H9 (cell line): ENCODE measurements at regions not wholly inside any gene's neighbourhood (a gene's known extent, or its start where the extent isn't known, plus 50 kb on each side); places are given as distances from the start of the nearest gene placed in this dataset.

Experiments used
- DNase-seq: peaks from one replicate; pipeline ENCODE4 v3.0.0-alpha.2; 2017
- H2AFZ ChIP-seq: one replicate; pipeline ENCODE4 v1.6.1; 2013; ENCODE audit warnings: mild to moderate bottlenecking, low read length, control low read depth, moderate library complexity
- H2AK5ac ChIP-seq: 2 replicates; pipeline ENCODE4 v1.6.1; 2013; ENCODE audit warnings: low read length, control low read depth, mixed read lengths; ENCODE audit not compliant: insufficient read length
- H2BK120ac ChIP-seq: one replicate; pipeline ENCODE4 v1.6.1; 2013; ENCODE audit warnings: low read depth, mild to moderate bottlenecking, low read length, control low read depth, inconsistent platforms; ENCODE audit not compliant: poor library complexity, severe bottlenecking
- H2BK12ac ChIP-seq: 2 replicates; pipeline ENCODE4 v1.6.1; 2013; ENCODE audit warnings: low read length, control low read depth, mixed read lengths, low read depth; ENCODE audit not compliant: insufficient read length
- H2BK15ac ChIP-seq: 2 replicates; pipeline ENCODE4 v1.6.1; 2013; ENCODE audit warnings: low read depth, low read length, control low read depth
- H2BK20ac ChIP-seq: one replicate; pipeline ENCODE4 v1.6.1; 2013; ENCODE audit warnings: low read depth, mild to moderate bottlenecking, low read length, control low read depth, inconsistent platforms; ENCODE audit not compliant: poor library complexity, severe bottlenecking
- H2BK5ac ChIP-seq: 2 replicates; pipeline ENCODE4 v1.6.1; 2013; ENCODE audit warnings: low read length, control low read depth, mixed read lengths; ENCODE audit not compliant: insufficient read length
- H3K14ac ChIP-seq: 2 replicates; pipeline ENCODE4 v1.6.1; 2013; ENCODE audit warnings: low read length, control low read depth; ENCODE audit not compliant: insufficient read depth
- H3K18ac ChIP-seq: 2 replicates; pipeline ENCODE4 v1.6.1; 2013; ENCODE audit warnings: low read depth, mild to moderate bottlenecking, mixed read lengths, low read length, control low read depth; ENCODE audit not compliant: insufficient read length
- H3K23ac ChIP-seq: 2 replicates; pipeline ENCODE4 v1.6.1; 2013; ENCODE audit warnings: low read length, control low read depth, mixed read lengths, low read depth; ENCODE audit not compliant: insufficient read length
- H3K23me2 ChIP-seq: 2 replicates; pipeline ENCODE4 v1.6.1; 2013; ENCODE audit warnings: low read depth, mild to moderate bottlenecking, mixed read lengths, low read length, control low read depth; ENCODE audit not compliant: insufficient read length, poor library complexity, severe bottlenecking
- H3K27ac ChIP-seq: 2 replicates; pipeline ENCODE4 v1.5.1; 2013; ENCODE audit warnings: low read length, control low read depth, mixed read lengths, low read depth; ENCODE audit not compliant: insufficient read length
- H3K27me3 ChIP-seq: 2 replicates; pipeline ENCODE4 v1.6.1; 2013; ENCODE audit warnings: low read length, control low read depth, inconsistent platforms; ENCODE audit not compliant: insufficient read depth
- H3K4ac ChIP-seq: 2 replicates; pipeline ENCODE4 v1.6.1; 2013; ENCODE audit warnings: low read depth, mild to moderate bottlenecking, control low read depth, inconsistent platforms, low read length, moderate library complexity
- H3K4me1 ChIP-seq: 2 replicates; pipeline ENCODE4 v1.6.1; 2013; ENCODE audit warnings: low read length, control low read depth, inconsistent platforms; ENCODE audit not compliant: insufficient read depth
- H3K4me2 ChIP-seq: 2 replicates; pipeline ENCODE4 v1.6.1; 2013; ENCODE audit warnings: low read length, control low read depth, mixed read lengths; ENCODE audit not compliant: insufficient read length, insufficient read depth
- H3K56ac ChIP-seq: 2 replicates; pipeline ENCODE4 v1.6.1; 2013; ENCODE audit warnings: low read depth, mild to moderate bottlenecking, mixed read lengths, low read length, control low read depth; ENCODE audit not compliant: insufficient read length
- H3K79me1 ChIP-seq: 2 replicates; pipeline ENCODE4 v1.6.1; 2013; ENCODE audit warnings: low read depth, mild to moderate bottlenecking, moderate library complexity, low read length, control low read depth, inconsistent platforms; ENCODE audit not compliant: insufficient read depth, poor library complexity, severe bottlenecking
- H3K79me2 ChIP-seq: 2 replicates; pipeline ENCODE4 v1.6.1; 2013; ENCODE audit warnings: low read length, control low read depth, inconsistent platforms; ENCODE audit not compliant: insufficient read depth
- H3K9ac ChIP-seq: 2 replicates; pipeline ENCODE4 v1.6.1; 2013; ENCODE audit warnings: low read length, control low read depth, mixed read lengths; ENCODE audit not compliant: insufficient read length; ENCODE audit errors: extremely low read depth
- H3K9me3 ChIP-seq: one replicate; pipeline ENCODE4 v1.6.1; 2013; ENCODE audit warnings: low read depth, low read length, inconsistent platforms; ENCODE audit not compliant: control insufficient read depth
- H3T11ph ChIP-seq: one replicate; pipeline ENCODE4 v1.6.1; 2013; ENCODE audit warnings: mild to moderate bottlenecking, low read length, control low read depth, inconsistent platforms
- H4K20me1 ChIP-seq: one replicate; pipeline ENCODE4 v1.6.1; 2013; ENCODE audit not compliant: control insufficient read depth, insufficient read length, insufficient read depth
- H4K5ac ChIP-seq: 2 replicates; pipeline ENCODE4 v1.6.1; 2013; ENCODE audit warnings: low read depth, mild to moderate bottlenecking, mixed read lengths, low read length, control low read depth; ENCODE audit not compliant: insufficient read length
- H4K8ac ChIP-seq: replicated peaks from 2 replicates; pipeline ENCODE4 v1.6.1; 2013; ENCODE audit warnings: low read length, control low read depth, mixed read lengths, low read depth; ENCODE audit not compliant: insufficient read length
- H4K91ac ChIP-seq: 2 replicates; pipeline ENCODE4 v1.6.1; 2013; ENCODE audit warnings: low read depth, mild to moderate bottlenecking, moderate library complexity, mixed read lengths, low read length, control low read depth; ENCODE audit not compliant: insufficient read length
- H3K27ac Mint-ChIP-seq, 3 experiments: 2 replicates in 2 of 3; 3 replicates in 1 of 3; pipeline ENCODE4 v1.8.0; 2020 to 2021; ENCODE audit warnings: mixed read lengths in 3 of 3, mild to moderate bottlenecking in 1 of 3, moderate library complexity in 1 of 3
- H3K27me3 Mint-ChIP-seq: 2 replicates; pipeline ENCODE4 v1.8.0; 2021; ENCODE audit warnings: low read depth, mild to moderate bottlenecking, moderate library complexity, mixed read lengths
- H3K36me3 Mint-ChIP-seq, 3 experiments: 2 replicates in 2 of 3; 3 replicates in 1 of 3; pipeline ENCODE4 v1.8.0; 2020 to 2021; ENCODE audit warnings: low read depth in 3 of 3, mixed read lengths in 3 of 3; ENCODE audit not compliant: insufficient read depth in 1 of 3
- H3K4me1 Mint-ChIP-seq, 2 experiments: 2 replicates each; pipeline ENCODE4 v1.8.0; 2020; ENCODE audit warnings: mixed read lengths in 2 of 2
- H3K4me3 Mint-ChIP-seq, 2 experiments: 2 replicates in 1 of 2; 3 replicates in 1 of 2; pipeline ENCODE4 v1.8.0; 2020 to 2021; ENCODE audit warnings: mild to moderate bottlenecking in 2 of 2, mixed read lengths in 2 of 2, moderate library complexity in 1 of 2
- H3K9me3 Mint-ChIP-seq, 2 experiments: 2 replicates in 1 of 2; 3 replicates in 1 of 2; pipeline ENCODE4 v1.8.0; 2020; ENCODE audit warnings: mild to moderate bottlenecking in 2 of 2, mixed read lengths in 2 of 2, moderate library complexity in 1 of 2
- CTCF ChIP-seq: fragments of 200-600 bp; sonication (generic); conservative IDR thresholded peaks from 3 replicates; pipeline ENCODE4 v1.8.0; 2021; ENCODE audit warnings: antibody characterized with exemption, mild to moderate bottlenecking
- WGBS: extraction: QIAGEN DNeasy Blood & Tissue Kit; methylation state at CpG from one replicate; pipeline ENCODE4 v1.1.7; 2013; ENCODE audit warnings: missing lambda C conversion rate, low lambda C conversion rate, mixed read lengths; ENCODE audit not compliant: insufficient read length; ENCODE audit errors: extremely low coverage; 5-methylcytosine and 5-hydroxymethylcytosine counted together

GRCh38 chr5:108461628-108462367 lies 79.9 kb upstream of the FBXL17 start:
- H3K27ac Mint-ChIP-seq, result no peak overlapping the region
- H3K9me3 ChIP-seq, result no peaks in the 10 kb centered on the region
- no peak overlapping the region for H4K91ac ChIP-seq
- H2BK12ac ChIP-seq, result no peak overlapping the region
- no peak overlapping the region for H2BK5ac ChIP-seq
- no CpG with 5 or more reads among the region's 1 CpG for WGBS
- no peaks in the 10 kb centered on the region; a peak in 1 of 7 replicates for H3K36me3 Mint-ChIP-seq
- no peak overlapping the region for H3K23ac ChIP-seq
- H3K4me1 Mint-ChIP-seq, result no peaks in the 10 kb centered on the region
- no peak overlapping the region for H3K9ac ChIP-seq
- no peaks in the 10 kb centered on the region for H3K4me1 ChIP-seq
- no peak for DNase-seq
- no peaks in the 10 kb centered on the region for H3K23me2 ChIP-seq
- no peaks in the 10 kb centered on the region for H3K27me3 Mint-ChIP-seq
- no peaks in the 10 kb centered on the region for H4K20me1 ChIP-seq
- no peak overlapping the region for H2AK5ac ChIP-seq
- H2BK15ac ChIP-seq, result no peak overlapping the region
- no peak overlapping the region for H2BK20ac ChIP-seq
- H3K4me2 ChIP-seq, result no peak overlapping the region
- no peak overlapping the region for H2AFZ ChIP-seq
- no peak overlapping the region for H3K4me3 Mint-ChIP-seq
- no peak overlapping the region for H2BK120ac ChIP-seq
- H3K56ac ChIP-seq, result no peak overlapping the region
- no peak overlapping the region for H4K5ac ChIP-seq
- no peak overlapping the region for H3K18ac ChIP-seq
- H4K8ac ChIP-seq, result no peak overlapping the region
- H3K9me3 Mint-ChIP-seq, result no peaks in the 10 kb centered on the region
- H3K14ac ChIP-seq, result no peak overlapping the region
- no peak overlapping the region for H3T11ph ChIP-seq
- H3K27ac ChIP-seq, result no peak overlapping the region
- no peaks in the 10 kb centered on the region for H3K79me2 ChIP-seq
- TF ChIP-seq CTCF, result no peak
- H3K27me3 ChIP-seq, result no peaks in the 10 kb centered on the region
- H3K4ac ChIP-seq, result no peak overlapping the region
- H3K79me1 ChIP-seq, result no peaks in the 10 kb centered on the region
